ENCODE measurements at regions not wholly inside any gene's neighbourhood (a gene's known extent, or its start where the extent isn't known, plus 50 kb on each side); places are given as distances from the start of the nearest gene placed in this dataset.
"Not testable (repeated sequence)": the region's sequence is repeated elsewhere in the genome, so short reads cannot be mapped to it uniquely, and the experiment has no call there.

- TF ChIP-seq TAF1 (IDR thresholded peaks at IDR 0.05; ENCODE audit: borderline replicate concordance, low read depth, low read length); POLR2A (IDR thresholded peaks at IDR 0.05; ENCODE audit: low read depth, low read length); POLR2AphosphoS5 (IDR thresholded peaks at IDR 0.05; ENCODE audit: low read depth, low read length): not testable (repeated sequence)
These were observed 735.1 kb downstream of the TTLL7 start for GRCh38 chr1:83263808-83264207.
